WTC11 (cell line): ENCODE measurements at regions not wholly inside any gene's neighbourhood (a gene's known extent, or its start where the extent isn't known, plus 50 kb on each side); places are given as distances from the start of the nearest gene placed in this dataset.

ENCODE experiments used
- ATAC-seq: fragments of 200-7000 bp; cut with Tn5 transposase; 2 replicates; pipeline ENCODE4 v1.10.0; 2021; ENCODE audit warnings: mild to moderate bottlenecking, moderate library complexity
- CTCF ChIA-PET: fragments of 300-600 bp; sonication (Branson Sonifier 250); formaldehyde crosslinking; loops from one replicate; lab custom pipeline; 2021; ENCODE audit warnings: antibody characterized with exemption; lab: Charles Lee
- POLR2A ChIA-PET: fragments of 350-600 bp; sonication (Branson Sonifier 250); formaldehyde crosslinking; loops from one replicate; lab custom pipeline; 2021; ENCODE audit warnings: antibody characterized with exemption; lab: Charles Lee
- DNase-seq: peaks from one replicate; pipeline ENCODE4 v3.0.0; 2021; ENCODE audit warnings: low spot score
- H3K27ac Mint-ChIP-seq: 2 replicates; pipeline ENCODE4 v1.8.0; 2021; ENCODE audit warnings: mixed read lengths
- H3K27me3 Mint-ChIP-seq: 2 replicates; pipeline ENCODE4 v1.8.0; 2021; ENCODE audit warnings: low read depth, mild to moderate bottlenecking, moderate library complexity, mixed read lengths
- H3K36me3 Mint-ChIP-seq: 2 replicates; pipeline ENCODE4 v1.8.0; 2021; ENCODE audit warnings: mixed read lengths
- H3K4me1 Mint-ChIP-seq: 2 replicates; pipeline ENCODE4 v1.8.0; 2022; ENCODE audit warnings: mixed read lengths
- H3K4me3 Mint-ChIP-seq: 2 replicates; pipeline ENCODE4 v1.8.0; 2021; ENCODE audit warnings: mild to moderate bottlenecking, moderate library complexity, mixed read lengths
- H3K9me3 Mint-ChIP-seq: 2 replicates; pipeline ENCODE4 v1.8.0; 2021; ENCODE audit warnings: mixed read lengths
- CBFB ChIP-seq: sonication (generic); formaldehyde crosslinking; IDR thresholded peaks from 2 replicates; pipeline ENCODE4 v1.8.1; 2022; ENCODE audit warnings: mild to moderate bottlenecking, low read depth, missing genetic modification reagents
- CTCF ChIP-seq: fragments of 200-600 bp; IDR thresholded peaks from 2 replicates; pipeline ENCODE4 v1.8.0; 2022; ENCODE audit warnings: antibody characterized with exemption
- ESRRA ChIP-seq: sonication (generic); formaldehyde crosslinking; IDR thresholded peaks from 2 replicates; pipeline ENCODE4 v1.8.1; 2022; ENCODE audit warnings: mild to moderate bottlenecking, missing genetic modification reagents, borderline replicate concordance
- FOXK1 ChIP-seq: sonication (generic); formaldehyde crosslinking; IDR thresholded peaks from 2 replicates; pipeline ENCODE4 v1.8.0; 2022; ENCODE audit warnings: mild to moderate bottlenecking, moderate library complexity, missing genetic modification reagents
- FOXP4 ChIP-seq: sonication (generic); formaldehyde crosslinking; IDR thresholded peaks from 2 replicates; pipeline ENCODE4 v1.8.0; 2022; ENCODE audit warnings: mild to moderate bottlenecking, missing genetic modification reagents
- JAZF1 ChIP-seq: fragments of 250-450 bp; sonication (Bioruptor Pico); IDR thresholded peaks from 2 replicates; pipeline ENCODE4 v1.9.0; 2021; ENCODE audit warnings: moderate library complexity, mild to moderate bottlenecking, inconsistent platforms
- MXD4 ChIP-seq: fragments of 250-450 bp; sonication (Bioruptor Pico); IDR thresholded peaks from 2 replicates; pipeline ENCODE4 v1.8.0; 2021; ENCODE audit warnings: mild to moderate bottlenecking, moderate library complexity, borderline replicate concordance
- NR3C1 ChIP-seq: sonication (generic); formaldehyde crosslinking; conservative IDR thresholded peaks from 2 replicates; pipeline ENCODE4 v1.8.1; 2023; ENCODE audit warnings: low read depth, mild to moderate bottlenecking, missing genetic modification reagents
- PREB ChIP-seq: sonication (generic); formaldehyde crosslinking; IDR thresholded peaks from 2 replicates; pipeline ENCODE4 v1.8.1; 2022; ENCODE audit warnings: mild to moderate bottlenecking, missing genetic modification reagents, moderate library complexity, borderline replicate concordance
- PRRX2 ChIP-seq: fragments of 250-450 bp; sonication (Bioruptor Pico); IDR thresholded peaks from 2 replicates; pipeline ENCODE4 v1.8.0; 2021; ENCODE audit warnings: mild to moderate bottlenecking
- SMAD3 ChIP-seq: sonication (generic); formaldehyde crosslinking; IDR thresholded peaks from 2 replicates; pipeline ENCODE4 v1.8.0; 2022; ENCODE audit warnings: missing genetic modification reagents, mild to moderate bottlenecking, borderline replicate concordance
- SP1 ChIP-seq: sonication (generic); formaldehyde crosslinking; conservative IDR thresholded peaks from 2 replicates; pipeline ENCODE4 v1.8.1; 2022; ENCODE audit warnings: missing genetic modification reagents
- TCF7 ChIP-seq: sonication (generic); formaldehyde crosslinking; IDR thresholded peaks from 2 replicates; pipeline ENCODE4 v1.8.0; 2022; ENCODE audit warnings: mild to moderate bottlenecking, low read depth, missing genetic modification reagents, moderate library complexity
- TEAD4 ChIP-seq: sonication (generic); formaldehyde crosslinking; IDR thresholded peaks from 2 replicates; pipeline ENCODE4 v1.8.0; 2022; ENCODE audit warnings: mild to moderate bottlenecking, missing genetic modification reagents
- ZNF121 ChIP-seq: sonication (generic); formaldehyde crosslinking; IDR thresholded peaks from 2 replicates; pipeline ENCODE4 v1.8.0; 2023; ENCODE audit warnings: missing genetic modification reagents
- ZNF281 ChIP-seq: sonication (generic); formaldehyde crosslinking; IDR thresholded peaks from 2 replicates; pipeline ENCODE4 v1.8.0; 2023; ENCODE audit warnings: mild to moderate bottlenecking, missing genetic modification reagents
- ZSCAN18 ChIP-seq: fragments of 250-450 bp; sonication (Bioruptor Pico); IDR thresholded peaks from 2 replicates; pipeline ENCODE4 v2.1.2; 2022; ENCODE audit warnings: mild to moderate bottlenecking, moderate library complexity

GRCh38 chr9:104269996-104270963 lies 176.2 kb downstream of the SMC2 start (continued):
- TF ChIP-seq ZNF281 (CRISPR knock-in tag) (no peak), FOXK1 (CRISPR knock-in tag) (no peak), CTCF (no peak), ZSCAN18 (CRISPR knock-in tag) (no peak), SP1 (CRISPR knock-in tag) (no peak), TCF7 (CRISPR knock-in tag) (no peak), FOXP4 (CRISPR knock-in tag) (no peak), SMAD3 (CRISPR knock-in tag) (no peak), PREB (CRISPR knock-in tag) (no peak), PRRX2 (CRISPR knock-in tag) (no peak), CBFB (CRISPR knock-in tag) (no peak), ZNF121 (no peak), NR3C1 (CRISPR knock-in tag) (no peak)
- TF ChIP-seq, all 79 proteins: peak for 0

GRCh38 chr9:104276709-104277245 lies 182.7 kb downstream of the SMC2 start:
- no peaks in the 10 kb centered on the region for H3K27me3 Mint-ChIP-seq
- peaks cover 8% of the 10 kb centered on the region; the same call in 1 of the 2 replicates for H3K36me3 Mint-ChIP-seq
- peaks cover 32% of the 10 kb centered on the region for H3K9me3 Mint-ChIP-seq
- ATAC-seq (no peak), DNase-seq (no peak)
- no peak overlapping the region for H3K27ac Mint-ChIP-seq
- ChIA-PET CTCF (no interaction called here), POLR2A (no interaction called here)
- TF ChIP-seq MXD4 (CRISPR knock-in tag) (no peak), TEAD4 (CRISPR knock-in tag) (no peak), JAZF1 (CRISPR knock-in tag) (no peak), ESRRA (CRISPR knock-in tag) (no peak)
- H3K4me1 Mint-ChIP-seq: peaks cover 13% of the 10 kb centered on the region
- H3K4me3 Mint-ChIP-seq: no peak overlapping the region
